Neural progenitor cell (in vitro differentiated cells): ENCODE measurements at regions not wholly inside any gene's neighbourhood (a gene's known extent, or its start where the extent isn't known, plus 50 kb on each side); places are given as distances from the start of the nearest gene placed in this dataset.

Experiments
- DNase-seq: peaks from one replicate; pipeline ENCODE4 v3.0.0-alpha.2; 2016; ENCODE audit warnings: low spot score
- H2AFZ ChIP-seq: fragments of 200-600 bp; sonication (generic); replicated peaks from 2 replicates; pipeline ENCODE4 v1.6.1; 2016; ENCODE audit warnings: antibody characterized with exemption
- H3F3A ChIP-seq: fragments of 200-600 bp; sonication (generic); 2 replicates; pipeline ENCODE4 v1.6.1; 2016; ENCODE audit warnings: antibody characterized with exemption, low read depth
- H3K27ac ChIP-seq: fragments of 200-600 bp; sonication (generic); 2 replicates; pipeline ENCODE4 v1.5.1; 2016; ENCODE audit warnings: mild to moderate bottlenecking
- H3K27me3 ChIP-seq: fragments of 200-600 bp; sonication (generic); 2 replicates; pipeline ENCODE4 v1.6.1; 2016; ENCODE audit warnings: mild to moderate bottlenecking, moderate library complexity
- H3K36me3 ChIP-seq: fragments of 200-600 bp; sonication (generic); 2 replicates; pipeline ENCODE4 v1.5.1; 2016
- H3K4me1 ChIP-seq: fragments of 200-600 bp; sonication (generic); 2 replicates; pipeline ENCODE4 v1.6.1; 2016; ENCODE audit warnings: mixed run types
- H3K4me2 ChIP-seq: fragments of 200-600 bp; sonication (generic); 2 replicates; pipeline ENCODE4 v1.6.1; 2016
- H3K4me3 ChIP-seq: fragments of 200-600 bp; sonication (generic); 2 replicates; pipeline ENCODE4 v1.5.1; 2016
- H3K79me2 ChIP-seq: fragments of 200-600 bp; sonication (generic); 2 replicates; pipeline ENCODE4 v1.6.1; 2016; ENCODE audit warnings: low read depth
- H3K9ac ChIP-seq: fragments of 200-600 bp; sonication (generic); 2 replicates; pipeline ENCODE4 v1.6.1; 2016
- H3K9me3 ChIP-seq: fragments of 200-600 bp; sonication (generic); 2 replicates; pipeline ENCODE4 v1.5.1; 2016; ENCODE audit warnings: low read depth
- H4K20me1 ChIP-seq: fragments of 200-600 bp; sonication (generic); 2 replicates; pipeline ENCODE4 v1.6.1; 2016; ENCODE audit warnings: low read depth
- H3K27ac Mint-ChIP-seq: 3 replicates; pipeline ENCODE4 v1.8.0; 2021; ENCODE audit warnings: mixed read lengths
- H3K27me3 Mint-ChIP-seq: 2 replicates; pipeline ENCODE4 v1.8.0; 2022; ENCODE audit warnings: low read depth, mild to moderate bottlenecking, inconsistent platforms, moderate library complexity, mixed read lengths; ENCODE audit not compliant: insufficient read depth
- H3K36me3 Mint-ChIP-seq: 3 replicates; pipeline ENCODE4 v1.8.0; 2021; ENCODE audit warnings: mixed read lengths
- H3K4me1 Mint-ChIP-seq: 3 replicates; pipeline ENCODE4 v1.8.0; 2021; ENCODE audit warnings: mixed read lengths
- H3K4me3 Mint-ChIP-seq: 3 replicates; pipeline ENCODE4 v1.8.0; 2021; ENCODE audit warnings: mild to moderate bottlenecking, moderate library complexity, mixed read lengths
- H3K9me3 Mint-ChIP-seq: 3 replicates; pipeline ENCODE4 v1.8.0; 2020; ENCODE audit warnings: mixed read lengths
- CTCF ChIP-seq: fragments of 200-600 bp; sonication (generic); IDR thresholded peaks from 2 replicates; pipeline ENCODE4 v1.5.1; 2017; ENCODE audit warnings: antibody characterized with exemption, mild to moderate bottlenecking
- EZH2 ChIP-seq: fragments of 200-600 bp; sonication (generic); IDR thresholded peaks from 2 replicates; pipeline ENCODE4 v1.6.1; 2017; ENCODE audit warnings: antibody characterized with exemption, mild to moderate bottlenecking, moderate library complexity
- EZH2phosphoT487 ChIP-seq: fragments of 200-600 bp; sonication (generic); IDR thresholded peaks from 2 replicates; pipeline ENCODE4 v1.6.1; 2017; ENCODE audit warnings: antibody characterized with exemption

GRCh38 chr5:54691656-54692055 is 174.1 kb downstream of the SNX18 start:
- no peaks in the 10 kb centered on the region for H4K20me1 ChIP-seq
- no peaks in the 10 kb centered on the region for H3K79me2 ChIP-seq
- H3K27ac Mint-ChIP-seq: no peak overlapping the region
- H3K36me3 ChIP-seq: no peaks in the 10 kb centered on the region
- no peak overlapping the region for H3K27ac ChIP-seq
- peaks cover 7% of the 10 kb centered on the region for H3K9me3 Mint-ChIP-seq
- H2AFZ ChIP-seq: no peak overlapping the region
- no peak overlapping the region for H3K4me3 Mint-ChIP-seq
- TF ChIP-seq CTCF (no peak), EZH2phosphoT487 (no peak), EZH2 (no peak)
- H3K36me3 Mint-ChIP-seq: no peaks in the 10 kb centered on the region
- no peak overlapping the region for H3K9ac ChIP-seq
- no peaks in the 10 kb centered on the region for H3K27me3 Mint-ChIP-seq
- no peaks in the 10 kb centered on the region for H3K27me3 ChIP-seq
- no peak overlapping the region for H3K4me2 ChIP-seq
- no peak for DNase-seq
- no peak overlapping the region for H3K4me3 ChIP-seq
- H3K4me1 Mint-ChIP-seq: no peaks in the 10 kb centered on the region
- no peaks in the 10 kb centered on the region for H3K9me3 ChIP-seq
- H3F3A ChIP-seq: no peaks in the 10 kb centered on the region
- H3K4me1 ChIP-seq: no peaks in the 10 kb centered on the region

GRCh38 chr5:54689411-54690251 is 172.1 kb downstream of the SNX18 start:
- H3K27ac Mint-ChIP-seq: no peak overlapping the region
- Histone ChIP-seq H3K9ac (no peak overlapping the region), H4K20me1 (no peaks in the 10 kb centered on the region), H3K4me1 (no peaks in the 10 kb centered on the region), H3K4me3 (no peak overlapping the region), H2AFZ (no peak overlapping the region), H3K36me3 (no peaks in the 10 kb centered on the region), H3F3A (no peaks in the 10 kb centered on the region), H3K9me3 (no peaks in the 10 kb centered on the region), H3K79me2 (no peaks in the 10 kb centered on the region), H3K27ac (no peak overlapping the region), H3K27me3 (no peaks in the 10 kb centered on the region), H3K4me2 (no peak overlapping the region)
- H3K36me3 Mint-ChIP-seq: no peaks in the 10 kb centered on the region
- peaks cover 16% of the 10 kb centered on the region for H3K9me3 Mint-ChIP-seq
- H3K4me3 Mint-ChIP-seq: no peak overlapping the region
- no peak for DNase-seq
- no peak for TF ChIP-seq EZH2phosphoT487
- H3K4me1 Mint-ChIP-seq: no peaks in the 10 kb centered on the region
- no peaks in the 10 kb centered on the region for H3K27me3 Mint-ChIP-seq

GRCh38 chr5:54680998-54681397 is 163.4 kb downstream of the SNX18 start:
- Mint-ChIP-seq H3K36me3 (no peaks in the 10 kb centered on the region), H3K9me3 (peaks cover 7% of the 10 kb centered on the region), H3K4me1 (no peaks in the 10 kb centered on the region), H3K27ac (no peak overlapping the region), H3K27me3 (no peaks in the 10 kb centered on the region), H3K4me3 (no peak overlapping the region)
- Histone ChIP-seq H3F3A (no peaks in the 10 kb centered on the region), H2AFZ (no peak overlapping the region), H3K27me3 (no peaks in the 10 kb centered on the region), H3K9me3 (no peaks in the 10 kb centered on the region), H4K20me1 (no peaks in the 10 kb centered on the region), H3K79me2 (no peaks in the 10 kb centered on the region), H3K4me1 (no peaks in the 10 kb centered on the region), H3K9ac (no peak overlapping the region), H3K36me3 (no peaks in the 10 kb centered on the region), H3K4me2 (no peak overlapping the region), H3K27ac (no peak overlapping the region), H3K4me3 (no peak overlapping the region)
- DNase-seq: no peak
- no peak for TF ChIP-seq CTCF

GRCh38 chr5:54679686-54680085 is 162.1 kb downstream of the SNX18 start:
- no peaks in the 10 kb centered on the region for H3K4me1 Mint-ChIP-seq
- H3K4me3 Mint-ChIP-seq: no peak overlapping the region
- no peaks in the 10 kb centered on the region for H3K9me3 ChIP-seq
- no peaks in the 10 kb centered on the region for H3K27me3 Mint-ChIP-seq
- H3K36me3 Mint-ChIP-seq: no peaks in the 10 kb centered on the region
- H3K36me3 ChIP-seq: no peaks in the 10 kb centered on the region
- H3K79me2 ChIP-seq: no peaks in the 10 kb centered on the region
- H3K4me1 ChIP-seq: no peaks in the 10 kb centered on the region
- no peak overlapping the region for H3K27ac ChIP-seq
- H3K27ac Mint-ChIP-seq: no peak overlapping the region
- no peak overlapping the region for H2AFZ ChIP-seq
- H3K9ac ChIP-seq: no peak overlapping the region
- no peak overlapping the region for H3K4me3 ChIP-seq
- DNase-seq: no peak
- H3K4me2 ChIP-seq: no peak overlapping the region
- no peaks in the 10 kb centered on the region for H4K20me1 ChIP-seq
- no peaks in the 10 kb centered on the region for H3F3A ChIP-seq
- peaks cover 5% of the 10 kb centered on the region for H3K9me3 Mint-ChIP-seq
- no peaks in the 10 kb centered on the region for H3K27me3 ChIP-seq
- no peak for TF ChIP-seq CTCF
- TF ChIP-seq EZH2: no peak
- no peak for TF ChIP-seq EZH2phosphoT487
